ENCODE measurements at regions not wholly inside any gene's neighbourhood (a gene's known extent, or its start where the extent isn't known, plus 50 kb on each side); places are given as distances from the start of the nearest gene placed in this dataset.

DNA sequence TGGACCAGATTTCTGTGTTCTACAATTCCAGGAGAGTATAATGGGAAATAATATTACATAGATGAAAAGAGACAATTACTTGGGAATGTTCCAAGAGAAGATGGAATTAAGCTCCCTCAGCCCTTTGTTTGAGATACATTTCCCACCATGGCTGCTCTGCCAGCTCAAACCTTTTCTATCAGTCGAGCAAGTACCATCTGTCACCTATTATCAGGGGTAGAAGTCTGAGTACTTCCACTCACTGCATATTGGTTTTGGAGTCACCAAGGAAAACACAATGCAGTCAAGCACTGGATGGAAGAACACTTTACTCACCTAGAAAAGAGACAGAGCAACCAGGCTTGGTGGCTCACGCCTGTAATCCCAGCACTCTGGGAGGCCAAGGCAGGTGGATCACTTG, 270.4 kb upstream of the FAR2 start:
- TF ChIP-seq, protein P1, sequence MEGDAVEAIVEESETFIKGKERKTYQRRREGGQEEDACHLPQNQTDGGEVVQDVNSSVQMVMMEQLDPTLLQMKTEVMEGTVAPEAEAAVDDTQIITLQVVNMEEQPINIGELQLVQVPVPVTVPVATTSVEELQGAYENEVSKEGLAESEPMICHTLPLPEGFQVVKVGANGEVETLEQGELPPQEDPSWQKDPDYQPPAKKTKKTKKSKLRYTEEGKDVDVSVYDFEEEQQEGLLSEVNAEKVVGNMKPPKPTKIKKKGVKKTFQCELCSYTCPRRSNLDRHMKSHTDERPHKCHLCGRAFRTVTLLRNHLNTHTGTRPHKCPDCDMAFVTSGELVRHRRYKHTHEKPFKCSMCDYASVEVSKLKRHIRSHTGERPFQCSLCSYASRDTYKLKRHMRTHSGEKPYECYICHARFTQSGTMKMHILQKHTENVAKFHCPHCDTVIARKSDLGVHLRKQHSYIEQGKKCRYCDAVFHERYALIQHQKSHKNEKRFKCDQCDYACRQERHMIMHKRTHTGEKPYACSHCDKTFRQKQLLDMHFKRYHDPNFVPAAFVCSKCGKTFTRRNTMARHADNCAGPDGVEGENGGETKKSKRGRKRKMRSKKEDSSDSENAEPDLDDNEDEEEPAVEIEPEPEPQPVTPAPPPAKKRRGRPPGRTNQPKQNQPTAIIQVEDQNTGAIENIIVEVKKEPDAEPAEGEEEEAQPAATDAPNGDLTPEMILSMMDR (conservative IDR thresholded peaks at IDR 0.05; ENCODE audit: low read depth, low read length) = no peak
- TF ChIP-seq EZH2 (IDR thresholded peaks at IDR 0.05; ENCODE audit: low read length, unreplicated experiment) (no peak), EZH2phosphoT487 (IDR thresholded peaks at IDR 0.05; ENCODE audit: borderline replicate concordance, low read length) (no peak)

Measured in PC-3 (cell line).